GM12892 (cell line): ENCODE measurements at regions not wholly inside any gene's neighbourhood (a gene's known extent, or its start where the extent isn't known, plus 50 kb on each side); places are given as distances from the start of the nearest gene placed in this dataset.

Source experiments
- POLR2A ChIP-seq: IDR thresholded peaks from 2 replicates; pipeline ENCODE4 v1.6.1; 2011; ENCODE audit warnings: low read depth, low read length, control low read depth
- TAF1 ChIP-seq: IDR thresholded peaks from 2 replicates; pipeline ENCODE4 v1.6.1; 2011; ENCODE audit warnings: low read depth, mild to moderate bottlenecking, control low read depth, low read length, borderline replicate concordance

DNA sequence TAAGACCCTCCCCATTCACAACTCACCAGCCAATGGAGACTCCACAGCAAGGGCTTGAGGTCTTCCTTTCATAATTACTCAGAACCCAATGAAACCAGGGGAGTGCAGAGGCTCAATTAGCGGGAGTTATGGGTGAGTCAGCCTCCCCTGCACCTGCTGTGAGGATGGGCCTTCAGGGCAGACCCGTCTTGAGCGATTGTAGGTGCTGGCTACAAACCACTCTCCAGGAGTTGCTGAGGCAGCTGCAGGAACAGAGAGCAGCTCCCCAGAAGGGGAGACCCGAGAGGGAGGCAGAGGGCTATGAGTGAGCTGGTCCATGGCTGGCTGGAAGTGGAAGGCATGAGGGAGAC lies 58.5 kb upstream of the SORCS3 start:
- TF ChIP-seq POLR2A (no peak), TAF1 (no peak)
